ENCODE measurements at regions not wholly inside any gene's neighbourhood (a gene's known extent, or its start where the extent isn't known, plus 50 kb on each side); places are given as distances from the start of the nearest gene placed in this dataset.

DNA sequence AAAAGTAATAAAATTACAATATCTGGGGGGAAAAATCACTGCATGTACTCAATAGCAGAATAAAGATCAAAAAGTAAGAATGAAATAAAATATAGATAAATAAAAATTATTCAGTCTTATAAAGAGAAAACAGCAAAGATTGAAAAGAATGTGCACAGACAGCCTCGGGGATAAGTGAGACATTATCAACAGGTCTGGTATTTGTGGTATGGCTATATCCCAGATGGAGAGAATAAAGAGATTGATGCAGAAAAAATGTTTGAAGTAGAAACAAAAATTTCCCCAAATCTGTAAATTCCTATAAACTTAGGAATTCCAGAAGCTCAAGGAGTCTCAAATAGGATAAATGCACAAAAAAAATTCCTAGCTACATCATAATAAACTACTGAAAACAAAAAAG lies 74.5 kb upstream of the LUZP2 start:
- DNase-seq (ENCODE audit: low read depth, low spot score): no peak

GRCh38 chr11:24437123-24437522 lies 59.7 kb upstream of the LUZP2 start:
- DNase-seq (ENCODE audit: low read depth, low spot score): no peak
